H1 (cell line): ENCODE measurements at regions not wholly inside any gene's neighbourhood (a gene's known extent, or its start where the extent isn't known, plus 50 kb on each side); places are given as distances from the start of the nearest gene placed in this dataset.

ENCODE experiments used
- CTCF ChIA-PET: fragments of 300-600 bp; sonication (Branson Sonifier 250); formaldehyde crosslinking; loops from one replicate; lab custom pipeline; 2021; ENCODE audit not compliant: partially characterized antibody; lab: Charles Lee
- POLR2A ChIA-PET: fragments of 300-600 bp; sonication (Branson Sonifier 250); formaldehyde crosslinking; loops from one replicate; lab custom pipeline; 2021; ENCODE audit warnings: inconsistent platforms; ENCODE audit not compliant: partially characterized antibody; lab: Charles Lee
- DNase-seq, 2 experiments: peaks; one replicate each; pipeline versions ENCODE4 v3.0.0 to v3.0.0-alpha.2; 2010 to 2022; ENCODE audit warnings: low spot score in 2 of 2, low read depth in 1 of 2, mixed read lengths in 1 of 2
- FAIRE-seq: peaks from 2 replicates; lab custom pipeline; 2011; peaks lifted over from hg19 to GRCh38; lab: Jason Lieb, UNC
- H2AFZ ChIP-seq: 2 replicates; pipeline ENCODE4 v1.8.1; 2012; ENCODE audit warnings: low read length, inconsistent platforms
- H2AK5ac ChIP-seq: 2 replicates; pipeline ENCODE4 v1.6.1; 2013; ENCODE audit warnings: low read depth, low read length
- H2BK120ac ChIP-seq: replicated peaks from 2 replicates; pipeline ENCODE3; 2013; ENCODE audit warnings: low read depth, low read length, inconsistent platforms
- H2BK12ac ChIP-seq: 2 replicates; pipeline ENCODE4 v1.6.1; 2013; ENCODE audit warnings: low read depth, low read length
- H2BK15ac ChIP-seq: 2 replicates; pipeline ENCODE4 v1.6.1; 2013; ENCODE audit warnings: low read length
- H2BK20ac ChIP-seq: 2 replicates; pipeline ENCODE4 v1.6.1; 2013; ENCODE audit warnings: low read length
- H2BK5ac ChIP-seq: 2 replicates; pipeline ENCODE4 v1.6.1; 2013; ENCODE audit warnings: low read depth, low read length
- H3K14ac ChIP-seq: 2 replicates; pipeline ENCODE4 v1.6.1; 2013; ENCODE audit warnings: inconsistent platforms; ENCODE audit not compliant: insufficient read length
- H3K18ac ChIP-seq: 2 replicates; pipeline ENCODE4 v1.6.1; 2013; ENCODE audit warnings: low read length; ENCODE audit errors: extremely low read depth
- H3K23ac ChIP-seq: 2 replicates; pipeline ENCODE4 v1.6.1; 2013; ENCODE audit warnings: inconsistent platforms; ENCODE audit not compliant: insufficient read length
- H3K23me2 ChIP-seq: 2 replicates; pipeline ENCODE4 v1.6.1; 2013; ENCODE audit warnings: low read depth, low read length
- H3K27ac ChIP-seq: 2 replicates; pipeline ENCODE4 v1.6.1; 2011; ENCODE audit warnings: low read depth, low read length, inconsistent platforms
- H3K27me3 ChIP-seq, 4 experiments: replicated peaks in 1 of 4; 1 replicate in 1 of 4; 2 replicates in 3 of 4; pipeline versions ENCODE4 v1.6.1 to v1.8.1; 2011 to 2013; ENCODE audit warnings: low read length in 3 of 4, mild to moderate bottlenecking in 3 of 4, inconsistent platforms in 2 of 4, mixed read lengths in 2 of 4, moderate library complexity in 1 of 4; ENCODE audit not compliant: control insufficient read depth in 3 of 4, insufficient read depth in 3 of 4; ENCODE audit errors: extremely low read depth in 1 of 4
- H3K36me3 ChIP-seq, 4 experiments: 2 replicates each; pipeline versions ENCODE4 v1.6.1 to v1.8.1; 2011 to 2013; ENCODE audit warnings: mild to moderate bottlenecking in 4 of 4, low read length in 3 of 4, moderate library complexity in 2 of 4, control low read depth in 1 of 4, inconsistent platforms in 1 of 4; ENCODE audit not compliant: insufficient read depth in 4 of 4, control insufficient read depth in 2 of 4
- H3K4ac ChIP-seq: replicated peaks from 2 replicates; pipeline ENCODE3; 2013; ENCODE audit warnings: low read length, low read depth, mixed read lengths, inconsistent platforms; ENCODE audit not compliant: insufficient read length
- H3K4me1 ChIP-seq, 4 experiments: replicated peaks in 1 of 4; 1 replicate in 1 of 4; 2 replicates in 3 of 4; pipeline versions ENCODE4 v1.6.1 to v1.8.1; 2011 to 2013; ENCODE audit warnings: low read length in 3 of 4, inconsistent platforms in 2 of 4, mixed read lengths in 1 of 4; ENCODE audit not compliant: insufficient read depth in 4 of 4, control insufficient read depth in 3 of 4
- H3K4me2 ChIP-seq, 2 experiments: 2 replicates each; pipeline versions ENCODE4 v1.6.1 to v1.8.1; 2011 to 2013; ENCODE audit warnings: low read depth in 2 of 2, low read length in 2 of 2, control low read depth in 1 of 2, inconsistent platforms in 1 of 2, mild to moderate bottlenecking in 1 of 2; ENCODE audit not compliant: insufficient read depth in 1 of 2
- H3K4me3 ChIP-seq, 4 experiments: fragments of 200-600, 300-600 bp in 1 of 4; sonication (generic), shearing (Covaris generic), sonication (Bioruptor Twin) in 1 of 4; 2 replicates each; pipeline versions ENCODE4 v1.5.1 to v1.8.1; 2011 to 2016; ENCODE audit warnings: low read length in 4 of 4, low read depth in 3 of 4, control low read depth in 2 of 4, inconsistent platforms in 2 of 4, mild to moderate bottlenecking in 2 of 4, mixed read lengths in 1 of 4, moderate library complexity in 1 of 4; ENCODE audit not compliant: insufficient read depth in 2 of 4; ENCODE audit errors: extremely low read depth in 1 of 4
- H3K56ac ChIP-seq: replicated peaks from 2 replicates; pipeline ENCODE3; 2013; ENCODE audit warnings: low read depth, mild to moderate bottlenecking, mixed read lengths, low read length, inconsistent platforms; ENCODE audit not compliant: insufficient read length
- H3K79me1 ChIP-seq: 2 replicates; pipeline ENCODE4 v1.6.1; 2013; ENCODE audit warnings: low read depth, low read length, control low read depth
- H3K79me2 ChIP-seq, 2 experiments: 2 replicates each; pipeline versions ENCODE4 v1.6.1 to v1.8.1; 2012 to 2013; ENCODE audit warnings: low read length in 2 of 2, mild to moderate bottlenecking in 2 of 2, inconsistent platforms in 1 of 2; ENCODE audit not compliant: insufficient read depth in 2 of 2, control insufficient read depth in 1 of 2
- H3K9ac ChIP-seq, 4 experiments: replicated peaks in 1 of 4; 1 replicate in 1 of 4; 2 replicates in 3 of 4; pipeline versions ENCODE4 v1.6.1 to v1.8.1; 2011 to 2013; ENCODE audit warnings: low read depth in 3 of 4, low read length in 3 of 4, control low read depth in 2 of 4, mild to moderate bottlenecking in 2 of 4, moderate library complexity in 2 of 4, inconsistent platforms in 1 of 4; ENCODE audit errors: extremely low read depth in 1 of 4
- H3K9me3 ChIP-seq, 2 experiments: 2 replicates each; pipeline versions ENCODE4 v1.6.1 to v1.8.1; 2012 to 2013; ENCODE audit warnings: mild to moderate bottlenecking in 2 of 2, moderate library complexity in 2 of 2, control low read depth in 1 of 2, inconsistent platforms in 1 of 2, low read depth in 1 of 2, low read length in 1 of 2, mixed read lengths in 1 of 2; ENCODE audit not compliant: insufficient read depth in 2 of 2
- H4K20me1 ChIP-seq, 2 experiments: replicated peaks in 1 of 2; 2 replicates each; pipeline versions ENCODE3 to v1.8.1; 2011 to 2013; ENCODE audit warnings: inconsistent platforms in 2 of 2, low read length in 2 of 2, mild to moderate bottlenecking in 1 of 2; ENCODE audit not compliant: insufficient read depth in 2 of 2, control insufficient read depth in 1 of 2
- H4K5ac ChIP-seq: 2 replicates; pipeline ENCODE4 v1.6.1; 2013; ENCODE audit warnings: low read length, low read depth, mixed read lengths, inconsistent platforms; ENCODE audit not compliant: insufficient read length
- H4K8ac ChIP-seq: 2 replicates; pipeline ENCODE4 v1.8.0; 2013; ENCODE audit warnings: mild to moderate bottlenecking, moderate library complexity, low read length, inconsistent platforms; ENCODE audit not compliant: insufficient read depth; ENCODE audit errors: extremely low read depth
- H4K91ac ChIP-seq: replicated peaks from 2 replicates; pipeline ENCODE3; 2013; ENCODE audit warnings: low read length, mixed read lengths, inconsistent platforms; ENCODE audit not compliant: insufficient read length
- CTBP2 ChIP-seq: IDR thresholded peaks from 2 replicates; pipeline ENCODE4 v1.7.0; 2011; ENCODE audit warnings: borderline replicate concordance, mild to moderate bottlenecking, moderate library complexity, mixed read lengths, low read length; ENCODE audit not compliant: insufficient read depth, insufficient read length
- EP300 ChIP-seq, 2 experiments: IDR thresholded peaks; 1 replicate in 1 of 2; 2 replicates in 1 of 2; pipeline ENCODE4 v1.6.1; 2011 to 2012; ENCODE audit warnings: low read depth in 2 of 2, low read length in 2 of 2, mild to moderate bottlenecking in 2 of 2, borderline replicate concordance in 1 of 2, inconsistent platforms in 1 of 2, moderate library complexity in 1 of 2
- EZH2 ChIP-seq: fragments of 200-600 bp; sonication (generic); IDR thresholded peaks from 2 replicates; pipeline ENCODE4 v1.7.1; 2012; ENCODE audit warnings: low read depth, mild to moderate bottlenecking, moderate library complexity, low read length, inconsistent platforms; ENCODE audit not compliant: severe bottlenecking
- NANOG ChIP-seq: IDR thresholded peaks from 2 replicates; pipeline ENCODE4 v1.6.1; 2011; ENCODE audit warnings: low read length, low read depth, mild to moderate bottlenecking, inconsistent platforms; ENCODE audit not compliant: insufficient read depth, poor library complexity, severe bottlenecking
- PHF8 ChIP-seq: fragments of 200-600 bp; sonication (generic); conservative IDR thresholded peaks from 2 replicates; pipeline ENCODE4 v1.7.1; 2012; ENCODE audit warnings: low read depth, mild to moderate bottlenecking, inconsistent platforms, low read length, moderate library complexity
- RBBP5 ChIP-seq: IDR thresholded peaks from 2 replicates; pipeline ENCODE4 v1.7.1; 2012; ENCODE audit warnings: low read depth, mild to moderate bottlenecking, inconsistent platforms, low read length, moderate library complexity, borderline replicate concordance
- TAF7 ChIP-seq: optimal IDR thresholded peaks from 2 replicates; pipeline ENCODE3; 2011; ENCODE audit warnings: low read depth, mild to moderate bottlenecking, inconsistent platforms, low read length, moderate library complexity, borderline replicate concordance
- TBP ChIP-seq: IDR thresholded peaks from 2 replicates; pipeline ENCODE4 v1.6.1; 2011; ENCODE audit warnings: low read depth, low read length, improper control_type of control experiment
- YY1 ChIP-seq: IDR thresholded peaks from 2 replicates; pipeline ENCODE4 v1.6.1; 2011; ENCODE audit warnings: low read depth, mild to moderate bottlenecking, low read length
- WGBS, 2 experiments: shearing (Covaris generic) in 1 of 2; methylation state at CpG; one replicate each; pipeline versions ENCODE4 v1.1.6 to v1.1.7; 2013 to 2015; ENCODE audit warnings: low lambda C conversion rate in 2 of 2, mixed read lengths in 2 of 2, inconsistent platforms in 1 of 2, low coverage in 1 of 2, missing lambda C conversion rate in 1 of 2; ENCODE audit not compliant: insufficient replicate concordance in 2 of 2, insufficient coverage in 1 of 2, insufficient read length in 1 of 2; ENCODE audit errors: extremely low coverage in 1 of 2, missing lambda C conversion rate in 1 of 2; 5-methylcytosine and 5-hydroxymethylcytosine counted together
- TF ChIP-seq, protein P1 (sequence below): IDR thresholded peaks from 2 replicates; pipeline ENCODE4 v1.6.1; 2012; ENCODE audit warnings: inconsistent platforms

DNA sequence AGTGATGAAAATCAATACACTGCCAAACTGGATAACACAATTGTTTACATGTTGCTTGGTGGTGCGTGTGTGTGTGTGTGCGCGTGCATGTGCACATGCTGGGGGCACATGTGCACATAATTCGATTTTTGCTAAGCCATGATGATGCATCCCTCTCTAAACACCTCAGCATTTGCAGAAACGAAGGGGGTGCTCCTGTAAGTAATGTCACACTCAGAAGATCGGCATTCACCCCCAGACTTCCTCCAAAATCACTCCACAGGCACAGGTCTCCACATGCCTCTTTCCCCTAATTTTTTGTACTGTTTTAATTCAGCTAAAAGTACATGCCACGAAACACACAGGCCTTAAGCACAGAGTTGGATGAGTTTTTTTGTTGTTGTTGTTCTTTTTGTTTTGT lies 341.5 kb downstream of the SHANK2 start:
- peaks cover 10 to 12% of the 10 kb centered on the region in 2 experiments for H4K20me1 ChIP-seq
- ChIA-PET POLR2A (no interaction called here), CTCF (no interaction called here)
- H4K91ac ChIP-seq = no peak overlapping the region
- DNase-seq = no peak
- peaks cover 7% of the 10 kb centered on the region for H3K79me1 ChIP-seq
- H3K56ac ChIP-seq = no peak overlapping the region
- 88% methylated on average over 7 of the region's 7 CpGs; no CpG with 5 or more reads in 1 of the 2 experiments for WGBS, 2 experiments
- H3K14ac ChIP-seq = no peak overlapping the region
- no peaks in the 10 kb centered on the region for H3K9me3 ChIP-seq
- H3K18ac ChIP-seq = no peak overlapping the region
- H2BK120ac ChIP-seq = no peak overlapping the region
- no peak overlapping the region for H3K4ac ChIP-seq
- no peaks in the 10 kb centered on the region for H3K36me3 ChIP-seq
- no peak overlapping the region for H2BK12ac ChIP-seq
- no peaks in the 10 kb centered on the region for H3K27me3 ChIP-seq
- H2BK15ac ChIP-seq = no peak overlapping the region
- no peak overlapping the region for H2BK5ac ChIP-seq
- H3K4me2 ChIP-seq = no peak overlapping the region
- H3K79me2 ChIP-seq = no peaks in the 10 kb centered on the region
- no peak overlapping the region for H3K9ac ChIP-seq
- H3K27ac ChIP-seq = no peak overlapping the region
- no peak overlapping the region for H3K23ac ChIP-seq
- H2BK20ac ChIP-seq = no peak overlapping the region
- TF ChIP-seq, protein P1, sequence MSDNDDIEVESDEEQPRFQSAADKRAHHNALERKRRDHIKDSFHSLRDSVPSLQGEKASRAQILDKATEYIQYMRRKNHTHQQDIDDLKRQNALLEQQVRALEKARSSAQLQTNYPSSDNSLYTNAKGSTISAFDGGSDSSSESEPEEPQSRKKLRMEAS = no peak
- TF ChIP-seq EZH2 (no peak), RBBP5 (no peak), YY1 (no peak), EP300 (IDR thresholded peaks at IDR 0.05; ENCODE audit: borderline replicate concordance in 1 of 2, low read depth in 2 of 2, low read length in 2 of 2) (no peak), CTBP2 (no peak), TAF7 (no peak), PHF8 (no peak), TBP (no peak), NANOG (no peak)
- TF ChIP-seq, all 59 proteins: peak for 0
- Histone ChIP-seq H3K4me1 (peaks cover 2 to 7% (median 4%) of the 10 kb centered on the region in 4 experiments; a peak in 6 of 7 replicates), H2AK5ac (no peak overlapping the region), H3K23me2 (no peaks in the 10 kb centered on the region), H2AFZ (no peak overlapping the region), H4K8ac (no peak overlapping the region), H4K5ac (no peak overlapping the region), H3K4me3 (no peak overlapping the region)
- no peak for FAIRE-seq
